PC-3 (cell line): ENCODE measurements at regions not wholly inside any gene's neighbourhood (a gene's known extent, or its start where the extent isn't known, plus 50 kb on each side); places are given as distances from the start of the nearest gene placed in this dataset.

Source experiments
- CTCF ChIP-seq: fragments of 300-600 bp; sonication (generic); conservative IDR thresholded peaks from 2 replicates; pipeline ENCODE4 v1.5.1; 2017; ENCODE audit warnings: antibody characterized with exemption, low read depth, mild to moderate bottlenecking, low read length
- EZH2 ChIP-seq: fragments of 300-600 bp; sonication (generic); IDR thresholded peaks from one replicate; pipeline ENCODE4 v1.6.1; 2017; ENCODE audit warnings: antibody characterized with exemption, mild to moderate bottlenecking, low read length; ENCODE audit not compliant: unreplicated experiment

GRCh38 chr12:67754933-67755697 lies 106.6 kb downstream of the DYRK2 start:
- TF ChIP-seq CTCF (no peak), EZH2 (no peak)
